T47D (cell line): ENCODE measurements at regions not wholly inside any gene's neighbourhood (a gene's known extent, or its start where the extent isn't known, plus 50 kb on each side); places are given as distances from the start of the nearest gene placed in this dataset.
"Not testable (repeated sequence)": the region's sequence is repeated elsewhere in the genome, so short reads cannot be mapped to it uniquely, and the experiment has no call there.

Experiments
- DNase-seq, 2 experiments: peaks; one replicate each; pipeline versions ENCODE4 v3.0.0 to v3.0.0-alpha.2; 2011 to 2012; ENCODE audit warnings: low read depth in 1 of 2, low spot score in 1 of 2
- JUND ChIP-seq: IDR thresholded peaks from 2 replicates; pipeline ENCODE4 v1.6.1; 2012; ENCODE audit warnings: low read depth
- in situ Hi-C: cut with HindIII; loops from 2 replicates; pipeline ENCODE4 v1.10.0; 2016; ENCODE audit warnings: low sequenced_read_pairs, low pct_unique_long_range_greater_than_20kb

DNA sequence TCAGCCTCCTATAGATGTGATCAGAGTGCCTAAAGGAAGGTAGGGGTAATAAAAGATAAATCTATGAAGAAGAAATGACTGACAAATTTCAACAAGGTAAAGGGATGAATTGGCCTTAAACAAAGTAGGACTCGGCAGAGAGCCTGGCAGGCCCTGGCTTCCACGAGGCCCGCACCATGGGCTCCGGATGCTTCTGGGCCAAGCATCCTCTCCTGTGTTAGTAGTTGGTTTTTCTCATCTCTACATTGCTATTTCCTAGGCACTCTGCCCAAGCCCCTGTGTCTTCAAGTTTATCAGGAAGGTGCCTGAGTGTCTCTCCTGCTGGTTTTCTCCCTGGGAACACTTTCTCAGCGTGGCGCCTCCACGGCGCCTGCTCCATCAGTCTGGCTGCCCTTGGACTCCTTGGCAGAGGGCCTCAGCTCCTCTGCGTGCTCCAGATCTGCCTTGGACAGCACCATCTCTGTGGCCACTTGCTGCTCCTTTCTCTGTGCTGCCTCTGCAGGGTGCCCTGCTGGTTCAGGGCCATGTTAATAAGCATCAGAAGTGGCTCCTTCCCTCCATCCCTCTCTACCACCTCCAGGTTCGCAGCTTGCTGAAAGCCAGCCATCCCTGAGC is 413.3 kb upstream of the DPP6 start:
- TF ChIP-seq JUND = no peak
- in situ Hi-C loops = no loop called here
- no peak for DNase-seq

DNA sequence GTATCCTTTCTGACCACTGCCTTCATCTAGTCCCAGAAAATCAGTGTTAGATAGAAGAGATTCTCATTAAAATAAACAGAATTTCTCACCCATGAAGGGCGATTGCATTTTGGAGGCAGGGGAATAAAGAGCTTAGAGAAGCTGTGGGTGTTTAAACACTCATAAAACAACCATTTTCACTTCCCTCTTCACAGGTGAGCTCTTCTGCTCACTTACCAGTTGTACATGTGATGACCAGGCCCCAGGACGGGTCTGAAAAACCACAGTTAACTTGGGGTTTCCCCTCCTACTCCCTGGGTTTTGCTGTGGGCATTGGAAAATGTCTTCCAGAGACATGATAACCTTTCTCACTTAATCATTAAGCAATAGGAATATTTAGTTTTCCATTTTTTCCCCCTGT is 411.6 kb upstream of the DPP6 start:
- TF ChIP-seq JUND = no peak

DNA sequence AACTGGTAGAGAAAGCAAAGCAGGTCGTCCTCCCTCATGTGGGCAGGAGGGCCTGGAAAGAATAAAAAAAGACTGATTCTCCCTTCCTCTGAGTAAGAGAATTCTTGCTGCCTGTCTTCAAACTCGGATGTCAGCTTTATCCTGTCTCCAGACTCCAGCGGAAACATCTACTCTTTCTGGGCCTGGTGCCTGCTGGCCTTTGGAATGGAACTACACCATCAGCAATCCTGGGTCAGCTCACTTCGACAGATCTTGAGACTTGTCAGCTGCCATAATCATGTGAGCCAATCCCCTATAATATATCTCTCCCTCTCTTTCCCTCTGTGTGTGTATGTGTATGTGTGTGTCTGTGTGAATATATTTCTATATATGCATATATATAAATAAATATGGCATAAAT is 411.0 kb upstream of the DPP6 start:
- no peak for DNase-seq
- in situ Hi-C loops = no loop called here
- TF ChIP-seq JUND = no peak

More for the DNA sequence above, 411.6 kb upstream of the DPP6 start:
- in situ Hi-C loops = no loop called here
- no peak for DNase-seq

DNA sequence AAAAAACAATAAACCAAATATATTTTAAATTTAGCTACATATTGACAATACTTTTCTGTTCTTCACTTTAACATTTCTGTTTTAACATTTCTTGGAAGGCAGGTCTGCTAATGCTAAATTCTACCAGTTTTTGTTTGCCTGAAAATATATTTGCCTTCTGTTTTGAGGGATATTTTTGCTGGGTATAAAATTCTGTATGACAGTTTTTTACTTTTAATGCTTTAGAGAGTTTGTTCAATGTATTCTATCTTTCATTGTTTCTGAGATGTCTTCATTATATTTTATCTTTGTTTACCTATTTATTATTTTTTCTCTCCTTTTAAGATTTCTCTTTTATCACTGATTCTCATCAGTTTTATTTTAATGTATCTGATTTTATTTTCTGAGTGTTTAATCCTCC is 409.2 kb upstream of the DPP6 start:
- no peak for TF ChIP-seq JUND
- in situ Hi-C loops = no loop called here
- no peak for DNase-seq

DNA sequence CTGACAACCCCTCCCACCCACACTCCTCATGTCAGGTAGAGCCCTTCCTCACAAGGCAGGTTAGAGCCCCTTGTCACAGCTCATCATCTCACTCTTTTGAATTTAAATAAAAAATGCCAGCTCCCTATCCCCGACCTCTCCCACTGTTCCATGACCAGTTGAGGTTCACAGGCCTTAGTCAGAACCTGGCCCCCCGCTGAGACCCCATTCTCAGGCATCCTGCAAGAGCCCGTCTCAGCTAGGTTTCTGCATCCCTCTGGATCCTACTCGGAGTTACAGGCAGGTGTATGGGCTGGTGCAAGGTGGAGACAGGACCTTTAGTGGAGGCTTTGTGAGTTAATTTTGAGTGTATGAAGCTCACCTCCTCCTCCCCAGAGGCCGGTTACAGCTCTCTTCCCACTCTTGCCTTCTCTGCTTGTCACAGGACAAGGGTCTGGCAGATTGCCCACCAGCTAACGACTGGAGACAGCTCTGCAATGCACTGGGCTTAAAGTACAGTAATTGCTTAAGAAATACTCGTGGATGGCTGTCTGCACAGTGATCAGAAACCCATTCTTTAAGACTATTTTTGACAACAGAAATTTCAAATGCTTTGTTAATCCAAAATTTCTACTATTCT is 394.9 kb upstream of the DPP6 start:
- TF ChIP-seq JUND = no peak
- in situ Hi-C loops = no loop called here
- DNase-seq = peak in 1 of 2 experiments; percentile 15

DNA sequence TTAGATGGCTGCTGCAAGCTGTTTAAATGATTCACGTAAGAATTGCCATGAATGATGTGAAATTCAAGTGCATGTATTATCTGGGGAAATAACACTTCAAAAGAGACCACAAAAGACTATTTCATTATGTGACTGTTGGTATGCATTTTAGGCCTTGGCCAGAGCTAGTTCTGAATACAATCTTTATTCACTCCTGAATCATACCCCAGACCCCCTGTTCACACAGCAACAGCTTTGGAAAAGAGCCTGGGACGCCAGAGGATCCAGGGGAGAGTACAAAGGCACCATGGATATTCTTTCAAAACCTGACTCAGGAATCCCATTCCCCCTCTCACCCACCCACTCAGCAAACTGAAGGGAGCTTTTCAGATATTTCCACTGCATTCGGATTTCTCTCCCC is 377.1 kb upstream of the DPP6 start:
- no peak for DNase-seq
- in situ Hi-C loops = no loop called here
- TF ChIP-seq JUND = no peak

DNA sequence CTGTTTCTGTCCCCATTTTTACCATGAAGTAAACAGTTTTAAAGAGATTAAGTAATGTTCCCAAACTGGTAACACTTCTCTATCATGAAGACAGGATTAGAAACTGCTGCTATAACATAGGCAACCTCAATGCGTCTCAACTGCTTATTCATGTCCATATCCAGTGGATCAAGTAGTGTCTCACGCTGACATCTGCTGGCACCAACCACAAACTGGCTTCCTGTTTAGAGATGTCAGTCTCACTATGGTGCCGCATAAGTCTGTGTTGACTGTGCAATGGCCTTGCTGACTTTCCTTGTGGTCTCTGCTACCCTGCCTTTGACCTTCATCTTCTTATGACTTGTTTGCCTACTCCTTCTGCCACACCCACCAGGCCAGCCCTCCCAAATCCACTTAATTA is 369.6 kb upstream of the DPP6 start:
- no peak for TF ChIP-seq JUND
- DNase-seq = peak in 1 of 2 experiments; percentile 19
- in situ Hi-C loops = no loop called here

DNA sequence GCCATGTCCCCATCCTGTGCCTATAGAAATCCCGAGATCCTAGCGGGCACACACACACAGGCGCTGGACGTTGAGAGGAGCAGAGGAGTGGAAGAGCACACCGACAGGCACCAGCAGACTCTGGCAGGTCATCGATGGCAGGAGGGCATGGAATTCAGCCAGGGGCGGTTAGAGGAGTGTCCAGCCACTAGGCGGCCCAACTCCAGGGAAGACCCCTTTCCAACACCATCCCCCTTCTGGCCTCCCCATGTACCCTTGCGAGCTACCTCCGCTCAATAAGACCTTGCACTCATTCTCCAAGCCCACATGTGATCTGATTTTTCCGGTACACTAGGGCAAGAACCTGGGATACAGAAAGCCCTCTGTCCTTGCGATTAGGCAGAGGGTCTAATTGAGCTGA is 356.0 kb upstream of the DPP6 start:
- no peak for TF ChIP-seq JUND
- no peak for DNase-seq
- in situ Hi-C loops = no loop called here

DNA sequence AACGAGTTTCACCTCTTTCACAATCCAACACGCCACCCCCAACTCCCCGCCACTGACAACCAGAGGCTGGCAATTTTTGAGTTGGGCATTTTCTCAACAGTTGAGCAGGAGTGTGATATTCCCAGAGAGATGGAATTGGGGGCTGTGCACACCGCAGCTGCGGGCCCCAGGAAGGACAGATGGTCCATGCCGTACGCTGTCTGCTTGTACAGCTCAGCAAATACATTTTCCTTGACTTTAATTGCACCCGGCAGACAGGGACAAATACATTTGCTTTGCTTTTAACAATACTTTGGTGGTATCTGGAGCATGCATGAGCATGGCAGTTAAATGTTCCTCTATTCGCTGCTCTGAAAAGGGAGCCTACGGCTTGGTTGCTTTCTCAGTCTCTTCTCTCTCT is 354.2 kb upstream of the DPP6 start:
- in situ Hi-C loops = no loop called here

DNA sequence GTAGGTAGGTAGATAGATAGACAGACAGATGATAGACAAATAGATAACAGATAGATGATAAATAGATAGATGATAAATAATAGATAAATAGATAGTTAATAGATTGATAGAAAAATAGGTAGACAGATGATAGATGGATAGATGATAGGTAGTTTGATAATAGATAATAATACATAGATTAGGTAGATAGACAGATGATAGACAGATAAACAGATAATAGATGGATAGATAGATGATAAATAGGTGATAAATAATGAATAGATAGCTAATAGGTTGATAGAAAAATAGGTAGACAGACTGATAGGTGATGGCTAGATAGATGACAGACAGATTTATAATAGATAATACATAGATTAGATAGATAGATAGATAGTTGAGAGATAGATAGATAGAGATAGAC is 350.5 kb upstream of the DPP6 start:
- in situ Hi-C loops = no loop called here
- no peak for DNase-seq
- no peak for TF ChIP-seq JUND

More for the DNA sequence above, 354.2 kb upstream of the DPP6 start:
- DNase-seq = no peak
- no peak for TF ChIP-seq JUND

DNA sequence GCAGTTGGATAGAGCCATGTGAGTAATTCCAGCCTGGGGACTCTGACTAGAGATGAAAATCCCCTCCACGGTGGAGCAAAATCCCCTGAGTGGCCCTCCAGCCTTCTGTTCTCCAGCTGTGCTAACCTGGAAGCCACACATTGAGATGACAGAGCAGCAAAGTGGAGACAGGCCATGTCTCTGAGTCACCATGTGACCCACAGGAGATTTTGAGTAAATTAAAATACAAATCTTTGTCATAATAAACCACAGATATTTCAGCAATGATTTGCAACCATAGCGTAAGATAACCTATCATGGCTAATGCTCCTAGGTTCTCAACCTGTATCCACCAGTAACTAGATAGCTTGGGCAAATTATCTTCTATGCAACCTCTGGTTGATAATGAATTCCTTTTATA is 328.3 kb upstream of the DPP6 start:
- DNase-seq, in situ Hi-C loops: not testable (repeated sequence)

DNA sequence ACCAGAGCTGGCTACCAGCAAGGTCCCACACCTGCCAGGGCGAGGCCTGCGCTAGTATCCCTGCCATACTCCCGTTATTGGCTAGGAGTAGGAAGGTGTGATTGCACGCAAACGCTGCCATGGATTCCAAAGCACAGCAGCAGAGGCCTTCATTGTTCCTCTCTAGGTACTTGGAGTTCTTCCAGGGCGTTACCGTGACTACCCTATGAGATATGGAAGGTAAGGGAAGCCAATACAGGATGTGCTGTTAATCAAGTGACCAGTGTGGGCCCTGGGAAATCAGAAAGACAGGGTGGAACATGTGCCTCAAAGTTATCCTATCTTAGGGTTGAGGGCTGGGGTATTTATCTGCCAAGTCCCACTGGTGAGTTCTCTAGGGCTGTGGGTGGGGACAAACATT is 320.7 kb upstream of the DPP6 start:
- in situ Hi-C loops, DNase-seq: not testable (repeated sequence)

DNA sequence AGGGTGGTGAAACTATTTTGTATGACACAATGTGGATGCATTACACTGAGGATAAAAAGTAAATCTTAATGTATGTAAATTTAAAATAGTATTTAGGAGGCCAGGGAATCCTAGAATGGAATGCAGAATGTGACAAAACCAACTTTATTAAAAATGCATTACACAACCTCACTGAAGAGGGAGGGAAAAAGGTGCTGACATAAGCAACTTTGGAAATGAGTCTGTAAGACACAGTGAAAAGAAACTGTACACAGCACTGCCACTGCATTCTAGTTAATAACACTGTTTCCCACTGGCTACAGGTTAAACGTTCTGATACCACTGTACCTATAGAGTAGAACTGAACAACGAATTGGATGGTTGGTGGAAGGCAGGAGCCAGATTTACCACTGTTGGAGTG is 308.8 kb upstream of the DPP6 start:
- DNase-seq, in situ Hi-C loops: not testable (repeated sequence)

DNA sequence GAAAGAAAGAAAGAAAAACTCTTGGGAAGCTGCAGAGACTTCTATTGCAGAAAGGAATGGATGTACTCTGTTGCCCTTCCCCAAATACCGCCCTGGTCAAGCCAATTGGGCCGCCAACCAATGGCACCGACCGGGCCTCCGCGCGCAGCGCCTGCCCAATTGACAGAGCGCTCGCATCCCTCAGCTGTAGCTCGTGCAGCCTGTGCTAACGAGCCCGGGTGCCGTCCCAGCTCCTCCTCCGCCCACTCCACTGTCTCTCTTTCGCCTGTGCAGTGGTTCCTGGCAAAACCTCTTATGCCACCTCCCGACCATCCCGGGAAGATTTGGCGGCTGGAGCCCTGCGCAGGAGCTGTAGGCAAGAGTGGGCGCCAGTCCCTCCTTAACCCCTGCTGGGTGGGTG is 304.2 kb upstream of the DPP6 start:
- peak in 1 of 2 experiments; percentile 1 for DNase-seq
- in situ Hi-C loops = not testable (repeated sequence)

DNA sequence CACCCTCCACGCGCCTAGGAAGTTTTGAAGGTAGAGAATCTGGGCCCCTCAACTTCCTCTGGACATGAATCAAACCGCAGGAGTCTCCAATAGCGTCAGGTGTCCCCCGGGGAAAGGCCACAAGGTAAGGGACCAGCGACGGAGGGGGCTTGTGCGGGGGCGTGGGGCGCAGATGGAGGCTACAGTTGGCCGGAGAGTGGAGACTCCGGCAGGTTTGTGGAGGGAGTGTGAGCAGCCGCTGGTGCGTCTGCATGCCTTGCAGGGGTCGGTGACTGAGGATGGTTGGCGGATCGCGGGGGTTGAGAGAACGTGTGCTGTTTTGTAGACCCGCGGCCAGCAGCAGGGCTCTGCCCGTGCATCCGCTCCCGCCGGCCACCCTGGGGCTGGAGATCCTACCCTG is 303.3 kb upstream of the DPP6 start:
- in situ Hi-C loops, DNase-seq: not testable (repeated sequence)

DNA sequence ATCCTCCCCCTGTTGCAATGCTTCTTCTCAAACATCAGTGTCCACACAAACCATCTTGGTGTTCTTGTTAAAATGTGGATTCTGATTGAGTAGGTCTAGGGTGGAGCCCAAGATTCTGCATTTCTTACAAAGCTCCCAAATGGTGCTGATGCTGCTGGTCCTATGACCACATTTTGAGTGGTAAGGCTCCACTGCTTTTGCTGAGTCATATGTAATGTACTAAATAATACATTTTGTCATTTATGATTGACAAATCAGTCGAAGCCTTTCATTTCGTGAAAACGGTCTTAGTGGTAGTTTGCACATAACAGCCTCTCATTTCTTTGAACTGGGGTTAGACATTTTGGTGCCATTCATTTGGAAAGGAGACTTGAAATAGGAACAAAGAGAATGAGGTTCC is 286.3 kb upstream of the DPP6 start:
- DNase-seq, in situ Hi-C loops: not testable (repeated sequence)

DNA sequence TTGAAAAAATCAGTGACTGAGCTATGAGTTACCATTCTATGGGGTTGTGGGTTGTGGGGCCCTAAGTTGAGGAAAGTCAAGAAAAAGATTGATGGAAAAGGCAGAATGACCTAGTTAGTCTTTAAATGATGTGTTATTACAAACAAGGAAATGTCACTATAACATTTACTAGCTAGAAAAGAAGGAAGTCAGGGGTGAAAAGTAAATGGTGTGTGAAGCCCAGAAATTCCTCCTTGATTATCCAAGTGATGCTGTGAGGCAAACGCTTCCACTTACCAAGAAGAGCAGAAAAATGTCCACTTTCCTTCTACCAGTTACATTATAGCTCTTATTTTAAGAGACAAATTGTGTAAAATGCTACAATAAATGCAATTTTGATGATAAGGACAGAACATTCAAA is 285.3 kb upstream of the DPP6 start:
- in situ Hi-C loops, DNase-seq: not testable (repeated sequence)
